GM18499 (cell line): ENCODE measurements at regions not wholly inside any gene's neighbourhood (a gene's known extent, or its start where the extent isn't known, plus 50 kb on each side); places are given as distances from the start of the nearest gene placed in this dataset.

Experiments
- ATAC-seq: cut with Tn5 transposase; IDR thresholded peaks from one replicate; pipeline ENCODE4 v1.9.1; 2021; ENCODE audit warnings: moderate number of reproducible peaks; ENCODE audit not compliant: insufficient read depth, unreplicated experiment

DNA sequence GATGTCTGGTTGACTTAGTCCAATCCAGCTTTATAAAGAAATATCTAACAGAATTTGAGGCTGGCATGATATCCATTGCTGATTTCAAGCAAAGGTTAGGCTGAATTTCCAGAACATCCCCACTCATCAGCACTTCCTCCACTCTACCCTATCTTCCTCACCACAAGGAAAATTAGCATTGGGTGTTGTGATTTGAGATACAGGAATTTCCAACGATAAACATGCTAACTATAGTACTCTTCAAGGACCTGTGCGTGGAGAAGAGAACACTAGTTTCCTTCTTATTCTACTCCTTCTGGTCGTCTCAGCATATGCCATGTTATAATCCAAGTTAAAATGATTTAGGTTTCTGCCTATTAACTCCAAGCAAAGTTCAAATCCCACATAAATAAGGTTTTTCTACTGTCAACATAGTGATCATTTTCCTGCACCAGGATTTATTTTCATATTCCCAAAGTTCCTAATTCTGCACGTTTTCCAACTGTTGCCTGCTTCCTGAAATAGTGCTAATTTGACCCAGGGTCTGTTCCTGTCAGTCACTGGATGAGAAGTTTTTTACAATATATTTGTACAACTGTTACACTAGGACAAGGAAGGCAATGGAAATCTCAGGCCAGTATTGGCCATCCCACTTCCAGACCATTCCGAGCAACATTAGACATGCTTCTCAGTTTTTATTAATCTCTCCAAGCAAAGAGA is 177.6 kb upstream of the EDNRA start:
- no peak for ATAC-seq

DNA sequence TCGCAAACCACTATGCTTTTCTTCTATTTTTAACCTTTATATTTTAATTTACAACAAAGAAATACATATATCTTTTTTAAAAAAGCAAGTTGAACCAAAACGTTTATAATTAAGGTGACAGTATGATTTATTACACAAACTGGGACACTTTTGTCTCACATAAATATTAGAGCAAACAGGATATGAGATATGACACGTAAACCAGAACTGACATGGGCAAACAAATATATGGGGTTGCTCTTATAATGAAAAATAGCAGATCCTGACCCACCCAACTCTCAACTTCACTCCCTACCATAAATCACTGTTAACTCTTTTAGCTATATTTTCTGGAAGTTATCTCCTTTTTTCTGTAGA is 177.0 kb upstream of the EDNRA start:
- no peak for ATAC-seq

DNA sequence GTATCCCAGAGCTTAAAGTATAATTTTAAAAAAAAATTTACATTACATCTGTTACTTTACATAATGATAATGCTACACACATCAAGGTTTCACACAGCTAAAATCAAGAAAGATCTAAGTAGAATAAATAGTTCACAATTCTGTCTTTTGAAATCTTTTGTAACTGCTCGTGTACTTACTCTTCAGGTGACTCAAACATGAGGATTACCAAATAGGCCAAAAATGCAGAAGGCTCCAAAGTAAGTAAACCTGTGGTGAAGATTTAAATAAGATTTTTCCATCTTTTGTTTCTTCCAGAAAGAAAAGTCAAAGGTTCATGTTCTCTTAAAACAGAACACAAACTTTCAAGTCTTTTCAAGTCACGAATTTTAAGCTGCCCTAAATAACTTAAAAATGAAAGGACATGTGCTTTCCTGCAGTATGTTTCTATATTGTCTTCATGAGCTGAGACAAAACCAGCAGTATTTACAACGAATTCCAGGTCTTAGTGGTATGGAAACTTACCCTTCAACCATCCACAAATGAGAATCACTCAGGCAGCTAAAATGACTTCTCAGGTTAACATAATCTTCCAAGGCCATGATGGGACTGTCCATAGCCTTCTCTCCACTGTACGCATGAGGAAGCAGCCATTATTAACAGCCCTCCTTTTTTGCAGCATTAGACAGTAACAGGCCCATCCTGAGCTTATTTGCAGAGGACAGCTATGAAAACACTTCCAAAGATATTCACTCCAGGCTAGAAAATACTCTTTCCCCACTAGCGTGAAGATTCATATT is 172.8 kb upstream of the EDNRA start:
- ATAC-seq = no peak

GRCh38 chr4:147309434-147309833 is 171.5 kb upstream of the EDNRA start:
- ATAC-seq = no peak

GRCh38 chr4:147310312-147310711 is 170.6 kb upstream of the EDNRA start:
- no peak for ATAC-seq

DNA sequence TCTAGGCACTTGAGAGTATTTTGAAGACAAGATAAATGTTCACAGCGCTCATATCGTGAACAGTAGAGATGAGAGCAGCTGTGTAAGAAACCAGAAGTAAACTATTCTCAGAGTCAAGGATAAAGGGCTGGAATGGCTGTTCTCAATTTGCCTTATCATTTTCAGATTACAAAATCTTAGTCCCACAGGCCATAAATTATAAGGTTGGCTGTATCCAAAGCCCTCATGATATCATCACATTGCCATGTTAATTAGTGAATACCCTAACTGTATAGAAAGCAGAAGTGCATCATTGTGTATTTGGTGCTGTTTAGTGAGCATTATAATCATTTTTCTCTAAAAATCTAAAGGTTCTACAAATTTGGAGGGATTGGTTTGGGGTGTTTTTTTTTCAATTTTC is 168.9 kb upstream of the EDNRA start:
- ATAC-seq = no peak

GRCh38 chr4:147312376-147313046 is 168.4 kb upstream of the EDNRA start:
- ATAC-seq = no peak

DNA sequence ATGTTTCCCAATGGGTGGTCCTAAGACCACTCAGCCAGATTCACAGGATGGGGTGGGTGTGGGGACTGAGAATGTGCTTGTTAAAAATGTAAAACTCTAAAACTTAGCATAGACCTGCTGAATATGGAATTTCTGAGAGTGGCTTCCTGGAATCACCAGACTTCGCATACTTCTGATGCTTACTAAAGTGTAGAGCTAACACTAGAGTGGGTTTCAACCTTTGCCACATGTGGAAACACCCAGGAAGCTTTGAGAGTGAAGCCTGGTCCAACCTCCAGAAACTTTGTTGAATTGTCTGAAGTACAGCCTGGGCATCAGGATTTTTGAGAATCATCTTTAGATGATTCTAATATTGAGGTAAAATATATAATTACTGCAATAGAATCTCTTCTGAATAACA is 167.8 kb upstream of the EDNRA start:
- no peak for ATAC-seq

GRCh38 chr4:147318586-147318985 is 162.3 kb upstream of the EDNRA start:
- ATAC-seq = no peak

GRCh38 chr4:147325571-147325981 is 155.3 kb upstream of the EDNRA start:
- ATAC-seq = no peak

- ATAC-seq = no peak
Measured at GRCh38 chr4:147326591-147326990, 154.3 kb upstream of the EDNRA start.

DNA sequence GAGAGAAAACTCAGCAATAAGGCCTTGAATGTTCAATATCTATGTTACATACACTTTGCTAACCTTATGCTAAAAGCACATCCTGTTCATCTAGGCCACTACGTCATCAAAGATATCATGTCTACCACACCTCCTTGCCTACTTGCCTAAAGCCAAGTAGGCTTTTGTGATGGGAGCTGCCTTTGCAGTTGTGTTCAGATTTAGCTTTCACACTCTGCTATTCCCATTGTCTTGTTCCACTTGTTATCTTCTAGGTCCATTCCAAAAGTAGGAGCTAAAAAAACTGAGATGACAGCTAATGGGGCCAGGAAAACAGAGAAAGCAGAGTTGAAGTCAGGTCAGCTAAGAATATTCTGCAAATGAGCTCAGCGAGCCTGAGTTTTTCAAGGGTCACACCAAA is 153.6 kb upstream of the EDNRA start:
- no peak for ATAC-seq

DNA sequence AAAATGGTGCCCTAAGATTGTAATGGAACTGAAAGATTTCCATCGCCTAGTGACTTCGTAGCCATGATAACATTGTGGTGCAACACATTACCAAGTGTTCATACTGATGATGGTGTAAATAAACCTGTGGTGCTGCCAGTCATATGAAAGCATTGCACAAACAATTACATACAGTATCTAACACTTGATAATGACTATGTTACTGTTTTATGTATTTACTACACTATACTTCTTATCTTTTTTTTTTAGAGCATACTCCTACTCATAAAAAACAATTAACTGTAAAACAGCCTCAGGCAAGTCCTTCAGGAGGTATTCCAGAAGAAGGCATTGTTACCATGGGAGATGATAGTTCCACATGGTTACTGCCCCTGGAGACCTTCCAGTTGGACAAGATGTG is 152.7 kb upstream of the EDNRA start:
- no peak for ATAC-seq

GRCh38 chr4:147328756-147329446 is 152.0 kb upstream of the EDNRA start:
- ATAC-seq = no peak

GRCh38 chr4:147332091-147332490 is 148.8 kb upstream of the EDNRA start:
- ATAC-seq = no peak

- ATAC-seq = no peak
Measured at GRCh38 chr4:147334478-147334877, 146.4 kb upstream of the EDNRA start.

- no peak for ATAC-seq
Measured at GRCh38 chr4:147335183-147335582, 145.7 kb upstream of the EDNRA start.

- ATAC-seq = no peak
Measured at GRCh38 chr4:147336252-147336651, 144.6 kb upstream of the EDNRA start.

DNA sequence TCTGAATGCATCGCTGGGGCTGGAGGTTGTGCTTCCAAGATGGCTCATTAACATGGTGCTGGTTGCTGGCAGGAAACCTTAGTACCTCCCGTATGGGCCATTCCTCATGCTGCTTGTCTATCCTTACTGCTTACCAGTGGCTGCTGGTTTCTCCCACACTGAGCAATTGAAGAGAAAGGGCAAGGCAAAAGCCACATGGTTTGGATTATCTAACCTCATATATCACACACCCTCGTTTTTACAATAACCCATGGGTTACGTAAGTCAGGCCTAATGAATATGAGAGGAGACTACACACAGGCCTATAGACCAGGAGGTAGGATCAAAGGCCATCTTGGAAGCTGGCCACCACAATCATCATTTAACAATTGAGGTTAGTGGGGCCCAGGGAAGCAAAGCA is 141.8 kb upstream of the EDNRA start:
- ATAC-seq = no peak

GRCh38 chr4:147340111-147340510 is 140.8 kb upstream of the EDNRA start:
- no peak for ATAC-seq

DNA sequence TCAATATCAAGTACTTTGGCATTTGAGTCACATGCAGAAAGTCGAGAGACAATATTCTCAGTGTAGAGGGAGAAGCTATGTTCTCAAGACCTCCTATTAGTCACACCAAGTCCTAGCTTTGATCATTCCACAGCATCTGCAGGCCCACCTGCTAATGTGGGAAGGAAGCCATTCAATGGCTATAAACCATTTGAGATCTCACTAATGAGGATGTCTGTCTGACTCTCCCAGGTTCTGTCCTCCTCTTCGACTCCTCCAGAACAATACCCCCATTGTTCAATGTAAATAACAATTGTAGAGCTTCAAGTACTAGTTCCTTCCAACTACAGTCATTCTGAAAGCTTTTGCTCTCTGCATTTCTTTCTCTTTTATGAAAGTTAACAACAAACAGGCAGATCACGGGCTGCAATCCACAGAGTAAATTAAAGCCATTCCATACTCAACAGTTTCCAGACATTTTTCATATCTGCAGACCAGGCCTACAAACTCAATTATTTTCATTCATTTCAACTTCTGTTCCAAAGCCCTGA is 140.2 kb upstream of the EDNRA start:
- peak; percentile 57 for ATAC-seq
